Tibial nerve (tissue), 4 donors: ENCODE measurements at regions not wholly inside any gene's neighbourhood (a gene's known extent, or its start where the extent isn't known, plus 50 kb on each side); places are given as distances from the start of the nearest gene placed in this dataset.

Experiments
- DNase-seq, 2 donors: peaks; one replicate each; pipeline ENCODE4 v3.0.0-alpha.2; 2019; ENCODE audit warnings: low spot score in 2 of 2
- H3K27ac ChIP-seq, 4 donors: fragments of 200-600 bp; sonication (generic) in 3 of 4; one replicate each; pipeline ENCODE4 v1.5.1; 2017 to 2019; ENCODE audit warnings: mild to moderate bottlenecking in 1 of 4
- H3K27me3 ChIP-seq, 2 donors: fragments of 200-600 bp; sonication (generic) in 1 of 2; one replicate each; pipeline versions ENCODE4 v1.5.1 to v1.6.0; 2017 to 2019
- H3K36me3 ChIP-seq, 3 donors: fragments of 200-600 bp; sonication (generic); one replicate each; pipeline ENCODE4 v1.5.1; 2018 to 2019
- H3K4me1 ChIP-seq, 4 donors: fragments of 200-600 bp; sonication (generic) in 3 of 4; one replicate each; pipeline ENCODE4 v1.5.1; 2017 to 2019
- H3K4me3 ChIP-seq, 4 donors: fragments of 200-600 bp; sonication (generic) in 3 of 4; one replicate each; pipeline ENCODE4 v1.5.1; 2017 to 2019; ENCODE audit warnings: mild to moderate bottlenecking in 1 of 4, moderate library complexity in 1 of 4
- H3K9me3 ChIP-seq, 4 donors: fragments of 200-600 bp; sonication (generic) in 3 of 4; one replicate each; pipeline ENCODE4 v1.5.1; 2017 to 2019
- CTCF ChIP-seq, 5 experiments: fragments of 200-600 bp in 3 of 5; fragments of 450-650 bp in 2 of 5; sonication (generic) in 3 of 5; IDR thresholded peaks; one replicate each; pipeline ENCODE4 v1.5.1; 2016 to 2019; ENCODE audit warnings: antibody characterized with exemption in 5 of 5, mild to moderate bottlenecking in 3 of 5, moderate library complexity in 2 of 5
- EP300 ChIP-seq, 2 donors: sonication (generic); formaldehyde crosslinking; IDR thresholded peaks; one replicate each; pipeline ENCODE4 v1.6.1; 2017; ENCODE audit warnings: antibody characterized with exemption in 2 of 2, mild to moderate bottlenecking in 1 of 2
- POLR2A ChIP-seq, 2 donors: fragments of 450-650 bp; IDR thresholded peaks; one replicate each; pipeline ENCODE4 v1.6.1; 2017; ENCODE audit warnings: antibody characterized with exemption in 2 of 2, mild to moderate bottlenecking in 2 of 2, moderate library complexity in 2 of 2
- WGBS, 2 donors: methylation state at CpG; one replicate each; pipeline ENCODE4 v1.1.5; 2018; 5-methylcytosine and 5-hydroxymethylcytosine counted together

- Histone ChIP-seq H3K9me3 (no peaks in the 10 kb centered on the region), H3K4me3 (no peak overlapping the region), H3K27me3 (no peaks in the 10 kb centered on the region), H3K4me1 (peaks cover 0 to 3% (median 0%) of the 10 kb centered on the region in 4 donors), H3K36me3 (no peaks in the 10 kb centered on the region), H3K27ac (no peak overlapping the region)
- TF ChIP-seq CTCF (IDR thresholded peaks at IDR 0.05) (no peak), EP300 (IDR thresholded peaks at IDR 0.05) (no peak), POLR2A (IDR thresholded peaks at IDR 0.05) (no peak)
- 90 to 97% methylated on average over 4 of the region's 4 CpGs for WGBS, 2 donors
- DNase-seq: no peak
Observed at GRCh38 chr5:160921423-160922285, 69.6 kb upstream of the ATP10B start.

- no peaks in the 10 kb centered on the region for H3K4me1 ChIP-seq
- H3K4me3 ChIP-seq: no peak overlapping the region
- no peaks in the 10 kb centered on the region for H3K36me3 ChIP-seq
- WGBS, 2 donors: 90% methylated on average over 8 of the region's 8 CpGs
- TF ChIP-seq POLR2A (IDR thresholded peaks at IDR 0.05) (no peak), CTCF (IDR thresholded peaks at IDR 0.05) (no peak), EP300 (IDR thresholded peaks at IDR 0.05) (no peak)
- no peak overlapping the region for H3K27ac ChIP-seq
- DNase-seq: no peak
- H3K9me3 ChIP-seq: no peaks in the 10 kb centered on the region
- H3K27me3 ChIP-seq: no peaks in the 10 kb centered on the region
Observed at GRCh38 chr5:160919626-160920025, 67.6 kb upstream of the ATP10B start.

- 75 to 78% methylated on average over 2 of the region's 2 CpGs for WGBS, 2 donors
Observed at GRCh38 chr5:160918386-160918785, 66.4 kb upstream of the ATP10B start.

GRCh38 chr5:160906090-160906489, 54.1 kb upstream of the ATP10B start:
- Histone ChIP-seq H3K4me3 (no peak overlapping the region), H3K27ac (no peak overlapping the region), H3K9me3 (no peaks in the 10 kb centered on the region), H3K4me1 (no peaks in the 10 kb centered on the region), H3K27me3 (no peaks in the 10 kb centered on the region), H3K36me3 (no peaks in the 10 kb centered on the region)
- 42 to 46% methylated on average over 3 of the region's 3 CpGs for WGBS, 2 donors
- no peak for TF ChIP-seq POLR2A (IDR thresholded peaks at IDR 0.05)
- no peak for TF ChIP-seq EP300 (IDR thresholded peaks at IDR 0.05)
- no peak for TF ChIP-seq CTCF (IDR thresholded peaks at IDR 0.05)
- no peak for DNase-seq

More at GRCh38 chr5:160918386-160918785, 66.4 kb upstream of the ATP10B start:
- no peaks in the 10 kb centered on the region for H3K9me3 ChIP-seq
- no peaks in the 10 kb centered on the region for H3K27me3 ChIP-seq
- H3K27ac ChIP-seq: no peak overlapping the region
- H3K36me3 ChIP-seq: no peaks in the 10 kb centered on the region
- TF ChIP-seq CTCF (IDR thresholded peaks at IDR 0.05) (no peak), POLR2A (IDR thresholded peaks at IDR 0.05) (no peak), EP300 (IDR thresholded peaks at IDR 0.05) (no peak)
- no peaks in the 10 kb centered on the region for H3K4me1 ChIP-seq
- no peak for DNase-seq
- H3K4me3 ChIP-seq: no peak overlapping the region

- Histone ChIP-seq H3K4me1 (no peaks in the 10 kb centered on the region), H3K27ac (no peak overlapping the region), H3K36me3 (no peaks in the 10 kb centered on the region), H3K27me3 (no peaks in the 10 kb centered on the region), H3K9me3 (no peaks in the 10 kb centered on the region), H3K4me3 (no peak overlapping the region)
- 72 to 78% methylated on average over 1 of the region's 1 CpG for WGBS, 2 donors
- TF ChIP-seq EP300 (IDR thresholded peaks at IDR 0.05) (no peak), POLR2A (IDR thresholded peaks at IDR 0.05) (no peak), CTCF (IDR thresholded peaks at IDR 0.05) (no peak)
- DNase-seq: no peak
Observed at GRCh38 chr5:160905285-160905684, 53.3 kb upstream of the ATP10B start.
